ENCODE measurements at regions not wholly inside any gene's neighbourhood (a gene's known extent, or its start where the extent isn't known, plus 50 kb on each side); places are given as distances from the start of the nearest gene placed in this dataset.

- ATAC-seq (no peak), DNase-seq (ENCODE audit: low spot score) (no peak)
- H3K36me3 ChIP-seq (ENCODE audit: insufficient read depth), result no peaks in the 10 kb centered on the region
- H3K9me2 ChIP-seq (ENCODE audit: insufficient read depth), result no peaks in the 10 kb centered on the region
- Mint-ChIP-seq H3K9me3 (no peaks in the 10 kb centered on the region), H3K4me1 (0 out of 3 replicates have a peak, but pooled peaks cover 4% of the 10 kb centered on the region), H3K27ac (no peak overlapping the region), H3K27me3 (ENCODE audit: insufficient read depth, low read depth, poor library complexity) (peaks cover 3% of the 10 kb centered on the region), H3K4me3 (no peak overlapping the region), H3K36me3 (ENCODE audit: low read depth) (no peaks in the 10 kb centered on the region)
- no peaks in the 10 kb centered on the region for H3K79me2 ChIP-seq (replicated peaks; ENCODE audit: insufficient read depth)
- H4K20me1 ChIP-seq (replicated peaks; ENCODE audit: insufficient read depth), result no peaks in the 10 kb centered on the region
- no peaks in the 10 kb centered on the region for H3F3A ChIP-seq (replicated peaks; ENCODE audit: low read depth)
- no peak overlapping the region for H3K27ac ChIP-seq (ENCODE audit: low read depth)
- no peak overlapping the region for H3K4me3 ChIP-seq
- no peaks in the 10 kb centered on the region for H3K27me3 ChIP-seq (ENCODE audit: insufficient read depth)
- H2AFZ ChIP-seq, result no peak overlapping the region
- H3K4me2 ChIP-seq, result no peak overlapping the region
- H3K4me1 ChIP-seq (ENCODE audit: insufficient read depth), result no peaks in the 10 kb centered on the region
- TF ChIP-seq EZH2 (IDR thresholded peaks at IDR 0.05; ENCODE audit: low read depth, unreplicated experiment), result no peak
These were observed 51.0 kb upstream of the SNRPB2 start for GRCh38 chr20:16678779-16679178.

- ATAC-seq (no peak), DNase-seq (ENCODE audit: low spot score) (no peak)
- Mint-ChIP-seq H3K4me1 (0 out of 3 replicates have a peak, but pooled peaks cover 4% of the 10 kb centered on the region), H3K4me3 (no peak overlapping the region), H3K36me3 (ENCODE audit: low read depth) (no peaks in the 10 kb centered on the region), H3K9me3 (no peaks in the 10 kb centered on the region), H3K27me3 (ENCODE audit: insufficient read depth, low read depth, poor library complexity) (peaks cover 3% of the 10 kb centered on the region), H3K27ac (no peak overlapping the region)
- Histone ChIP-seq H2AFZ (no peak overlapping the region), H3K36me3 (ENCODE audit: insufficient read depth) (no peaks in the 10 kb centered on the region), H3K4me2 (no peak overlapping the region), H3K27ac (ENCODE audit: low read depth) (no peak overlapping the region), H3K4me1 (ENCODE audit: insufficient read depth) (no peaks in the 10 kb centered on the region), H4K20me1 (replicated peaks; ENCODE audit: insufficient read depth) (no peaks in the 10 kb centered on the region), H3K9me2 (ENCODE audit: insufficient read depth) (no peaks in the 10 kb centered on the region), H3K27me3 (ENCODE audit: insufficient read depth) (no peaks in the 10 kb centered on the region), H3F3A (replicated peaks; ENCODE audit: low read depth) (no peaks in the 10 kb centered on the region), H3K79me2 (replicated peaks; ENCODE audit: insufficient read depth) (no peaks in the 10 kb centered on the region), H3K4me3 (no peak overlapping the region)
- TF ChIP-seq NANOG (IDR thresholded peaks at IDR 0.05; ENCODE audit: borderline replicate concordance) (no peak), ETS1 (IDR thresholded peaks at IDR 0.05) (no peak), REST (IDR thresholded peaks at IDR 0.05; ENCODE audit: unreplicated experiment) (no peak), POLR2AphosphoS5 (IDR thresholded peaks at IDR 0.05; ENCODE audit: low read depth) (no peak), STAT1 (IDR thresholded peaks at IDR 0.05; ENCODE audit: unreplicated experiment) (no peak), ZNF331 (CRISPR knock-in tag; IDR thresholded peaks at IDR 0.05; ENCODE audit: low read depth) (no peak), EZH2phosphoT487 (IDR thresholded peaks at IDR 0.05; ENCODE audit: unreplicated experiment) (no peak), ZNF114 (CRISPR knock-in tag; IDR thresholded peaks at IDR 0.05) (no peak), CREB1 (CRISPR knock-in tag; IDR thresholded peaks at IDR 0.05; ENCODE audit: low read depth) (no peak), CTCF (conservative IDR thresholded peaks at IDR 0.05; ENCODE audit: low read depth in 2 of 2) (no peak), EZH2 (IDR thresholded peaks at IDR 0.05; ENCODE audit: low read depth, unreplicated experiment) (no peak)
These were observed 52.9 kb upstream of the SNRPB2 start for GRCh38 chr20:16676891-16677290.

Measured in GM23338 (cell line).